ENCODE measurements at regions not wholly inside any gene's neighbourhood (a gene's known extent, or its start where the extent isn't known, plus 50 kb on each side); places are given as distances from the start of the nearest gene placed in this dataset.

- WGBS = 81% methylated on average over 9 of the region's 9 CpGs
- DNase-seq (ENCODE audit: low spot score) = no peak
- Histone ChIP-seq H3K4me1 (replicated peaks) (no peaks in the 10 kb centered on the region), H3K9me3 (no peaks in the 10 kb centered on the region), H3K27me3 (replicated peaks; ENCODE audit: insufficient read depth) (no peaks in the 10 kb centered on the region), H3K4me3 (no peak overlapping the region), H3K27ac (no peak overlapping the region), H3K36me3 (no peaks in the 10 kb centered on the region)
- intact Hi-C loops (cut with DNase I) = no loop called here
- TF ChIP-seq CTCF (IDR thresholded peaks at IDR 0.05) = no peak
- TF ChIP-seq POLR2AphosphoS5 (IDR thresholded peaks at IDR 0.05) = no peak
- no peak for TF ChIP-seq POLR2A (IDR thresholded peaks at IDR 0.05)
Measured at GRCh38 chr2:187869195-187869594, 315.0 kb upstream of the TFPI start.

GRCh38 chr2:187871506-187871905, 317.3 kb upstream of the TFPI start:
- H3K27ac ChIP-seq = no peak overlapping the region
- H3K4me1 ChIP-seq (replicated peaks) = no peaks in the 10 kb centered on the region
- 93% methylated on average over 3 of the region's 3 CpGs for WGBS
- no peak overlapping the region for H3K4me3 ChIP-seq
- TF ChIP-seq POLR2A (IDR thresholded peaks at IDR 0.05) (no peak), POLR2AphosphoS5 (IDR thresholded peaks at IDR 0.05) (no peak), CTCF (IDR thresholded peaks at IDR 0.05) (no peak)
- no peak for DNase-seq (ENCODE audit: low spot score)
- no peaks in the 10 kb centered on the region for H3K27me3 ChIP-seq (replicated peaks; ENCODE audit: insufficient read depth)
- intact Hi-C loops (cut with DNase I) = no loop called here
- no peaks in the 10 kb centered on the region for H3K9me3 ChIP-seq
- no peaks in the 10 kb centered on the region for H3K36me3 ChIP-seq

- no peak overlapping the region for H3K4me3 ChIP-seq
- H3K4me1 ChIP-seq (replicated peaks) = no peaks in the 10 kb centered on the region
- no peaks in the 10 kb centered on the region for H3K27me3 ChIP-seq (replicated peaks; ENCODE audit: insufficient read depth)
- intact Hi-C loops (cut with DNase I) = no loop called here
- no peak for DNase-seq (ENCODE audit: low spot score)
- H3K27ac ChIP-seq = no peak overlapping the region
- WGBS = 93% methylated on average over 2 of the region's 2 CpGs
- H3K36me3 ChIP-seq = no peaks in the 10 kb centered on the region
- H3K9me3 ChIP-seq = no peaks in the 10 kb centered on the region
- TF ChIP-seq POLR2AphosphoS5 (IDR thresholded peaks at IDR 0.05) (no peak), CTCF (IDR thresholded peaks at IDR 0.05) (no peak), POLR2A (IDR thresholded peaks at IDR 0.05) (no peak)
Measured at GRCh38 chr2:187873132-187873531, 318.9 kb upstream of the TFPI start.

- Histone ChIP-seq H3K27ac (no peak overlapping the region), H3K4me1 (replicated peaks) (no peaks in the 10 kb centered on the region), H3K4me3 (no peak overlapping the region), H3K9me3 (no peaks in the 10 kb centered on the region), H3K36me3 (no peaks in the 10 kb centered on the region), H3K27me3 (replicated peaks; ENCODE audit: insufficient read depth) (no peaks in the 10 kb centered on the region)
- intact Hi-C loops (cut with DNase I) = no loop called here
- WGBS = 49% methylated on average over 2 of the region's 2 CpGs
- no peak for TF ChIP-seq POLR2A (IDR thresholded peaks at IDR 0.05)
- TF ChIP-seq CTCF (IDR thresholded peaks at IDR 0.05) = no peak
- no peak for TF ChIP-seq POLR2AphosphoS5 (IDR thresholded peaks at IDR 0.05)
- no peak for DNase-seq (ENCODE audit: low spot score)
Measured at GRCh38 chr2:187874786-187875185, 320.6 kb upstream of the TFPI start.

GRCh38 chr2:187875261-187876141, 321.3 kb upstream of the TFPI start:
- H3K27me3 ChIP-seq (replicated peaks; ENCODE audit: insufficient read depth) = no peaks in the 10 kb centered on the region
- TF ChIP-seq POLR2A (IDR thresholded peaks at IDR 0.05) (no peak), CTCF (IDR thresholded peaks at IDR 0.05) (no peak), POLR2AphosphoS5 (IDR thresholded peaks at IDR 0.05) (no peak)
- H3K36me3 ChIP-seq = no peaks in the 10 kb centered on the region
- no peaks in the 10 kb centered on the region for H3K9me3 ChIP-seq
- H3K27ac ChIP-seq = no peak overlapping the region
- H3K4me1 ChIP-seq (replicated peaks) = no peaks in the 10 kb centered on the region
- intact Hi-C loops (cut with DNase I) = no loop called here
- DNase-seq (ENCODE audit: low spot score) = no peak
- WGBS = 88% methylated on average over 3 of the region's 3 CpGs
- no peak overlapping the region for H3K4me3 ChIP-seq
